DOHH2 (cell line): ENCODE measurements at regions not wholly inside any gene's neighbourhood (a gene's known extent, or its start where the extent isn't known, plus 50 kb on each side); places are given as distances from the start of the nearest gene placed in this dataset.

Experiments used
- EZH2phosphoT487 ChIP-seq: fragments of 200-600 bp; sonication (generic); IDR thresholded peaks from 2 replicates; pipeline ENCODE4 v1.6.1; 2017; ENCODE audit warnings: borderline replicate concordance, mild to moderate bottlenecking, antibody characterized with exemption, low read length, moderate library complexity, mixed read lengths
- TF ChIP-seq, protein P1 (sequence below): fragments of 200-600 bp; sonication (generic); IDR thresholded peaks from one replicate; pipeline ENCODE4 v1.5.1; 2014; ENCODE audit warnings: antibody characterized with exemption, mild to moderate bottlenecking, low read depth, low read length; ENCODE audit not compliant: poor library complexity, severe bottlenecking

DNA sequence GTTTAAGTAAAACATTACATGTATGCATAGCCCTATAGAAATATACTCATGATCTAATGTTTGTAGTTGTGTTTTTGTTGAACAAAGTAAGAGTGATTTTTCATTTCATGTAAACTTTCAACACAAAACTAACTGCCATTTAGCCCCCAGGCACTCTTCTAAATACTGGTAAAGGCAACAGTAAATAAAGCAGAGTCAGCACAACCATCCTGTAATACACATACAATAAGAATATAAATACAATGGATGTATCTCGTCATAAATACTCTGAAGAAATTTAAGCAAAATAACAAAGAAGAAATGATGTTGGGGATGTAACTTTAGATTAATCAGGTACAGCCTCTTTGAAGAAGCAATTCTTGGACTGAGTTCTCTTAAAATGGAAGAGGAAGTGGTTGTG, 821.2 kb downstream of the ARAP2 start:
- no peak for TF ChIP-seq EZH2phosphoT487
- TF ChIP-seq, protein P1, sequence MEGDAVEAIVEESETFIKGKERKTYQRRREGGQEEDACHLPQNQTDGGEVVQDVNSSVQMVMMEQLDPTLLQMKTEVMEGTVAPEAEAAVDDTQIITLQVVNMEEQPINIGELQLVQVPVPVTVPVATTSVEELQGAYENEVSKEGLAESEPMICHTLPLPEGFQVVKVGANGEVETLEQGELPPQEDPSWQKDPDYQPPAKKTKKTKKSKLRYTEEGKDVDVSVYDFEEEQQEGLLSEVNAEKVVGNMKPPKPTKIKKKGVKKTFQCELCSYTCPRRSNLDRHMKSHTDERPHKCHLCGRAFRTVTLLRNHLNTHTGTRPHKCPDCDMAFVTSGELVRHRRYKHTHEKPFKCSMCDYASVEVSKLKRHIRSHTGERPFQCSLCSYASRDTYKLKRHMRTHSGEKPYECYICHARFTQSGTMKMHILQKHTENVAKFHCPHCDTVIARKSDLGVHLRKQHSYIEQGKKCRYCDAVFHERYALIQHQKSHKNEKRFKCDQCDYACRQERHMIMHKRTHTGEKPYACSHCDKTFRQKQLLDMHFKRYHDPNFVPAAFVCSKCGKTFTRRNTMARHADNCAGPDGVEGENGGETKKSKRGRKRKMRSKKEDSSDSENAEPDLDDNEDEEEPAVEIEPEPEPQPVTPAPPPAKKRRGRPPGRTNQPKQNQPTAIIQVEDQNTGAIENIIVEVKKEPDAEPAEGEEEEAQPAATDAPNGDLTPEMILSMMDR = no peak
